Stimulated activated naive CD4-positive, alpha-beta T cell treated with Interleukin-2 at 50 U/mL for 16 hours (primary cell): ENCODE measurements at regions not wholly inside any gene's neighbourhood (a gene's known extent, or its start where the extent isn't known, plus 50 kb on each side); places are given as distances from the start of the nearest gene placed in this dataset.

Experiments used
- DNase-seq: peaks from one replicate; lab custom pipeline; 2025; lab: John Stamatoyannopoulos, UW

DNA sequence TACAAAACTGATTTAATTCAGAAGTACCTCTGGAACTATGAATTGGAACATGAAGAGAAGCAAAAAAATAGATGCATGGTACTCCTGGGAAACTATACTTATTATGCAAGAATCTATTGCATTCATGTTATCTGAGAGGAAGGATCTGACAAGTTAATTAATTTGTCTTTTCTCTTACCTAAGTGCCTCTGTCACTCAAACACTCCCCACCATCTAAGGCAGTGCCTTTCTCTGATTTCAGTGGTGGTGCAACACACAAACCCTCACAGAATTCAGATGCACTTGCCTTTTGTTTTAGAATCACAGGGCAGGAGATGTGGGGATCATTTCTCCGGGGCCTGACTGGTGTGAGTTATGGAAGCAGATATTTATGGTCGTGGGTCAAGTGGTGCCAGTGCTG, 52.5 kb upstream of the C9orf72 start:
- DNase-seq, result no peak

DNA sequence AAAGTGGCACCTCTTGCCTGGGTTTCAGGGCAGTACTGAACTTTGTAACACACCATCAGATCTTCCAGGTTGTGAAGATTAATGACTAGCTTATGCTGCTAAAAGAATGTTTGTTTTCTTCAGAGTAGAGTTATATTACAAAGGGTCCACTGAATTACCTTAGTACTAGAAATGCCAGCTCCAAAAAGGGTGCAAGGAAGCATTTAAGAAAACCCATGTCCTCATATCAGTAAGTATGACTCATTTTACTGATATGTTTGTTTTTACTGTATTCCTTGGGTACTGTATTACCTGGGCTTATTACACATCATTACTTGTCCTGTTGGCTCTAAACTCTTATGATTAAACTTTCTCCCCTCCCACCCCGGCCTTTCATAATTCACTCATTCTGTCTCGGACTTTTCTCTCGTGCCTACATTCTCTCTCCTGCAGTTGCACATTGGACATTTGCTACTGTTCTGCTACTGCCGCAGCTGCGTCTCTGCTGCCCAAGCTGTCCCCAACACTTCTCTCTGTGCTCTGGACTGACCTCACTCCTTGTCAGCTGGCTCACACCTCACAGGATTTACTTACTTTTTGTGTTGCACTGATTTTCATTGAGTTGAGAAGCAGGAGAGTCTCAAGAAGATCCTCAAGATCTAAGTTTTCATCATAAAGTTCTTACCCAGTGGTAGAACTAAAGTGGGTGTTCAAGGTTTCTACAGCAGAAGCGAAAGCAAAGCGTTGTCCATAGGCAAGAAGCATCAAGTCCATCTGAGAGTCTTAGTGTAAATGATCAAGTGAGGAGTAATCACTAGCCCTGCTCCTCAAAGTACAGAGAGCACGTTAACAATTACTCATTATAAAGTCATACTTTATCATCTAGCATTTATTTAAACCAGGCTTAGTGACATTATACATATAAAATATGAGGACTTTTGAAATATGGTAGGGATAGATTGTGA, 53.2 kb upstream of the C9orf72 start:
- DNase-seq, result no peak

- DNase-seq, result no peak
Measured at GRCh38 chr9:27627188-27627564, 53.9 kb upstream of the C9orf72 start.

DNA sequence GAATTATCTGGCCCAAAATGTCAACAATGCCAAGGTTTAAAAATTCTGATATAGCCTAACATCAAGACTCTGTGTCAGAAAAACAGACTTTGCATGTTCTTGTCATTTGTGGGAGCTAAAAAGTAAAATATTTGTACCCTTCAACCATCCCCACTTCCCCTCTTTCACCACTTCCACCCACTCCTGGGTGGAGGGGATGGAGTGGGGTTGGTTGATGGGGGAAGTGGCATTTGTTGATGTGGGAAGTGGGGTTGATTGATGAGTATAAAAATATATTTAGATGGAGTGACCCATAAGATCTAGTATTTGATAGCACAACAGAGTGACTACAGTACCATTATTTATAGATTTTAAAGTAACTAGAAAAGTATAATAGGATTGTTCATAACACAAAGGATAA, 55.0 kb upstream of the C9orf72 start:
- DNase-seq, result no peak

DNA sequence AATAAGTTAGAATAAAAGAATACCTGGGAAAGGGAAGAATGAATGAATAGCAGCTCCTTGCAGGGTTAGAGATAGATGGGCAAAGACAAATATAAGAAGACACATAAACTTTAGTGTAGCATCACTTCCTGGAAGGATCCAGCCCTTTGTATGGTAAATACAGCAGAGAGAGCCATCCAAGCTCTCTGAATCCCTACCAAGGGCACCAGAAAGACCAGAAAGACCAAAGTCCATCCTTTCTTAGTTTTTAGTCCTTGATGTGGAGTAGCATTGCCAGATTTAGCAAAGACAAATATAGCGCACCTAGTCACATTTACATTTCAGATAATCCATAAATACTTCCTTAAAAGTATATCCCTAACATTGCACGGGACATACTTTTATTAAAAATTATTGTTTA, 56.1 kb upstream of the C9orf72 start:
- DNase-seq, result no peak

DNA sequence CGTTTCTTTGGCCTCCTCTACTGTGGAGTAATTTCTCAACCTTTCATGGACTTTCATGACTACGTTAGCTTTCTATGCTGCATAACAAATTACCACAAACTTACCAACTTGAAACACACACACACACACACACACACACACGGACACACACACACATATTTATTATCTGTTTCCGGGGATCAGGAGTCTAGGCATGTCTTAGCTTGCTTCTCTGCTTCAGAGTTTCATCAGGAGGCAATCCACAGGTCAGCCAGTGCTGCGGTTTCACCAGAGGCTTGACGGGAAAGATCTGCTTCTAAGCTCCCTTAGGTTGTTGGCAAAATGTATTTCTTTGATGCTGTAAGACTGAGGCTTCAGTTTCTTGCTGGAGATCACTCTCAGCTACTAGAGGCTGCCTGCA, 59.0 kb upstream of the C9orf72 start:
- no peak for DNase-seq

- DNase-seq, result no peak
Measured at GRCh38 chr9:27633764-27634163, 60.5 kb upstream of the C9orf72 start.

GRCh38 chr9:27634879-27635278, 61.6 kb upstream of the C9orf72 start:
- DNase-seq, result no peak

GRCh38 chr9:27638716-27639115, 65.4 kb upstream of the C9orf72 start:
- no peak for DNase-seq

GRCh38 chr9:27645161-27645840, 72.0 kb upstream of the C9orf72 start:
- no peak for DNase-seq

DNA sequence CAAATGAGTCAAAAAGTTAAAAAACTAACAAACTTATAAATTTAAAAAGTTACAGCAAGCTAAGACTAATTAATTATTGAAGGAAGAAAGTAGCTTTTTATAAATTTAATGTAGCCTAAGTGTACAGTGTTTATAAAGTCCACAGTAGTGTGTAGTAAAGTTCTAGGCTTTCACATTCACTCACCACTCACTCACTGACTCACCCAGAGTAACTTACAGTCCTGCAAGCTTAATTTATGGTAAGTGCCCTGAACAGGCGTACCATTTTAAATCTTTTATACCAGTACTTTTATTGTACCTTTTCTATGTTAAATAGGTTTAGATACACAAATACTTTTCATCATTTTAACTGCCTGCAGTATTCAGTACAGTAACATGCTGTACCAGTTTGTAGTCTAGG, 80.0 kb upstream of the C9orf72 start:
- no peak for DNase-seq

DNA sequence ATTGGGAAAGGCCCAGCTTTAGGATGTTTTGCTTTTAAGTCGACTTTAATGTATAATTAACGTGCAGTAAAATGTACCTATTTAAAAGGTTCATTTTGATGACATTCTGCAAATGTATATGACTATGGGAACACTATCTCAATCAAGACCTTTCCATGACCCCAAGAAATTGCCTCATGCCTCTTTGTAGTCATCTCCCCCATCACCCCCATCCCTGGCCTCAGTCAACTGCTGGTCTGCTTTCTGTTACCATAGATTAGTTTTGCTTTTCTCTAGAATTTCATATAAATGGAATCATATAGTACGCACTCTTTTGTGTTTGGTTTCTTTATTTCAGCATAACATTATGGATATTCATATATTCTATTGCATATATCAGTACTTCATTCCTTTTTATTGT, 80.7 kb upstream of the C9orf72 start:
- DNase-seq, result no peak

GRCh38 chr9:27654629-27655285, 81.5 kb upstream of the C9orf72 start:
- no peak for DNase-seq

GRCh38 chr9:27655441-27655840, 82.2 kb upstream of the C9orf72 start:
- no peak for DNase-seq

- DNase-seq, result no peak
Measured at GRCh38 chr9:27659001-27659400, 85.7 kb upstream of the C9orf72 start.

- no peak for DNase-seq
Measured at GRCh38 chr9:27659571-27659970, 86.3 kb upstream of the C9orf72 start.

DNA sequence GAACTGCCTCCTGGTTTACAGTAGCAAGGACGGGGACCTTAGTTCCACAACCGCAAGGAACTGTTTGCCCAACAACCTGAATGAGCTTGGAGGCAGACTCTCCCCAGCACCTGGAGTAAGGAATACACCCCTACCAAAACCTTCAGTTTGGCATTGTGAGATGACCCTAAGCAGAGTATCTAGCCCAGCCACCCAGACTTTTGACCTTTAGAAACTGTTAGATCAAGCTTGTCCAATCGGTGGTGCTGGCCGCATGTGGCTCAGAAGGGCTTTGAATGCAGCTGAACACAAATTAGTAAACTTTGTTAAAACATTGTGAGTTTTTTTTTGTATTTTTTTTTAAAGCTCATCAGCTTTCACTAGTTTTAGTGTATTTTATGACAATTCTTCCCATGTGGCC, 86.9 kb upstream of the C9orf72 start:
- no peak for DNase-seq

GRCh38 chr9:27663526-27663925, 90.2 kb upstream of the C9orf72 start:
- no peak for DNase-seq

- DNase-seq, result no peak
Measured at GRCh38 chr9:27664121-27664779, 91.0 kb upstream of the C9orf72 start.

DNA sequence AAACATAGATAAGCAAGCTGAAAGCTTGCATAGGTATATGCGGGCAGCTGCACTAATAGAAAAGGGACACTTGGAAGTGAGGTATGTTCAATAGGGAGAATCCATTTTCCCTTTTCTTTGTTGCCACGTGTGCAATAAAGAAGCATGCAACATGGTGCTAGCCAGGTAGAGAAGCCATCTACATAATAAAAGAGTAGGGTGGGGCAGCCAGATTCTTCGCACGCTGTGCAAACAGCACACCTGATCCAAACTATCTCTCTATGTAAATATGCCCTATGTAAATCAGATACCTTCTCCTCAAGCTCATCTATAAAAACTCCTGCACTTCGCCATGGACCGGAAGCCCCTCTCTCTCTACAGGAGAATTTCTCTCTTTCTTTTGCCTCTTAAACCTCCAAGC, 91.9 kb upstream of the C9orf72 start:
- no peak for DNase-seq

DNA sequence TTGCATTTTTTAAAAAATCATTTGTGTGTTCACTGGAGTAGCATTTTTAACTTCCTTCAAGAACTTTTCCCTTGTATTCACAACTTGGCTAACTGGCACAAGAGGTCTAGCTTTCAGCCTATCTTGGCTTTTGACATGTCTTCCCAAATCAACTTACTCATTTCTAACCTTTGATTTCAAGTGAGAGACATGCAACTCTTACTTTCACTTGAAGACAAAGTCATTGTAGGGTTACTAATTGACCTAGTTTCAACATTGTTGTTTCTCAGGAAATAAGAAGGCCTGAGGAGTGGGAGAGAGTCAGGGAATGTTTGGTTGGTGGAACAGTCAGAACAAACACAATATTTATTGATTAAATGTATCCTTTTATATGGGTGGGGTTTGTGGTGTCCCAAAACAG, 95.0 kb upstream of the C9orf72 start:
- no peak for DNase-seq

DNA sequence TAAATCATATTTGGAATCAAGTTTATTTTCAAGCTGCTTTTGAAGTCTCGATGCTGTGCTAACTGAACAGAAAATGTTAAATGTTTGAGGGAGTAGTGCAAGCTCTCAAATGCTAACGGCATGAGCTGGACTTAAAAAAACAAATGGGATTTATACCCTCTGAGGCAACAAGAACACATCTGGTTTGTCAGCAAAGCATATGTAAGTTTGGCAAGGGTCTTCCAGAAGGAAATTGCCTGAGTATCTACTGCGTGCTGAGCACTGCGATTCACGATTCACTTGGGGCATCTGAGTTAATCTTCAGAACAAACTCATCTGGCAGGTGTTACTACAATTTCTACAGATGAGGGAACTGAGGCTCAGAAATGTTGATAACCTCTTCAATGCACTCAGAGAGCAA, 98.4 kb upstream of the C9orf72 start:
- DNase-seq, result no peak
